Aorta (tissue), 5 donors: ENCODE measurements at regions not wholly inside any gene's neighbourhood (a gene's known extent, or its start where the extent isn't known, plus 50 kb on each side); places are given as distances from the start of the nearest gene placed in this dataset.

Source experiments
- ATAC-seq: fragments of 200-7000 bp; cut with Tn5 transposase; one replicate; pipeline ENCODE4 v1.9.1; 2022; ENCODE audit warnings: moderate library complexity; ENCODE audit not compliant: low FRiP score
- DNase-seq, 2 donors: peaks; one replicate each; pipeline ENCODE4 v3.0.0-alpha.2; 2020
- H3K27ac ChIP-seq, 2 donors: one replicate each; pipeline ENCODE4 v1.5.1; 2013; ENCODE audit warnings: low read length in 2 of 2, mild to moderate bottlenecking in 2 of 2, moderate library complexity in 2 of 2, control low read depth in 1 of 2, inconsistent platforms in 1 of 2, low read depth in 1 of 2
- H3K27me3 ChIP-seq, 2 donors: one replicate each; pipeline ENCODE4 v1.6.1; 2013; ENCODE audit warnings: control low read depth in 1 of 2, low read length in 1 of 2, mild to moderate bottlenecking in 1 of 2, moderate library complexity in 1 of 2; ENCODE audit not compliant: insufficient read depth in 2 of 2, control insufficient read depth in 1 of 2
- H3K36me3 ChIP-seq, 2 donors: one replicate each; pipeline ENCODE4 v1.6.1; 2013; ENCODE audit warnings: control low read depth in 1 of 2, low read length in 1 of 2, mild to moderate bottlenecking in 1 of 2; ENCODE audit not compliant: insufficient read depth in 2 of 2, control insufficient read depth in 1 of 2
- H3K4me1 ChIP-seq, 2 donors: one replicate each; pipeline ENCODE4 v1.6.1; 2013; ENCODE audit warnings: low read length in 2 of 2, control low read depth in 1 of 2, mild to moderate bottlenecking in 1 of 2, moderate library complexity in 1 of 2; ENCODE audit not compliant: insufficient read depth in 2 of 2, control insufficient read depth in 1 of 2
- H3K4me3 ChIP-seq, 2 donors: one replicate each; pipeline ENCODE4 v1.5.1; 2013; ENCODE audit warnings: low read length in 2 of 2, control low read depth in 1 of 2, mild to moderate bottlenecking in 1 of 2
- H3K9me3 ChIP-seq: one replicate; pipeline ENCODE4 v1.6.1; 2013; ENCODE audit warnings: mild to moderate bottlenecking, low read length; ENCODE audit not compliant: control insufficient read depth
- WGBS, 2 donors: extraction: QIAGEN DNeasy Blood & Tissue Kit; methylation state at CpG; one replicate each; pipeline ENCODE4 v1.1.7; 2013; 5-methylcytosine and 5-hydroxymethylcytosine counted together
- intact Hi-C, 2 donors: fragments of 100-400 bp; cut with DNase I; formaldehyde crosslinking; loops; one replicate each; pipeline versions ENCODE4 v1.14.2 to v1.15.0; 2022
- donor health status: healthy with polysubstance abuse.
- donor health status: Bipolar disorder and iron deficiency.
- donor health status: DM: no; HTN: no; CAD: no.
- donor health status: DM: no; HTN: no; CAD: no.
- donor health status: DM: yes; HTN: yes; CAD: no.

GRCh38 chr2:19146867-19147266 lies 211.6 kb downstream of the OSR1 start:
- 95 to 97% methylated on average over 1 of the region's 1 CpG for WGBS, 2 donors
- H3K9me3 ChIP-seq = peaks cover 1% of the 10 kb centered on the region
- H3K27me3 ChIP-seq = no peaks in the 10 kb centered on the region
- no peak overlapping the region for H3K27ac ChIP-seq
- H3K4me3 ChIP-seq = no peak overlapping the region
- ATAC-seq = no peak
- DNase-seq = no peak
- no peaks in the 10 kb centered on the region for H3K36me3 ChIP-seq
- no peaks in the 10 kb centered on the region for H3K4me1 ChIP-seq
- intact Hi-C loops = no loop called here

DNA sequence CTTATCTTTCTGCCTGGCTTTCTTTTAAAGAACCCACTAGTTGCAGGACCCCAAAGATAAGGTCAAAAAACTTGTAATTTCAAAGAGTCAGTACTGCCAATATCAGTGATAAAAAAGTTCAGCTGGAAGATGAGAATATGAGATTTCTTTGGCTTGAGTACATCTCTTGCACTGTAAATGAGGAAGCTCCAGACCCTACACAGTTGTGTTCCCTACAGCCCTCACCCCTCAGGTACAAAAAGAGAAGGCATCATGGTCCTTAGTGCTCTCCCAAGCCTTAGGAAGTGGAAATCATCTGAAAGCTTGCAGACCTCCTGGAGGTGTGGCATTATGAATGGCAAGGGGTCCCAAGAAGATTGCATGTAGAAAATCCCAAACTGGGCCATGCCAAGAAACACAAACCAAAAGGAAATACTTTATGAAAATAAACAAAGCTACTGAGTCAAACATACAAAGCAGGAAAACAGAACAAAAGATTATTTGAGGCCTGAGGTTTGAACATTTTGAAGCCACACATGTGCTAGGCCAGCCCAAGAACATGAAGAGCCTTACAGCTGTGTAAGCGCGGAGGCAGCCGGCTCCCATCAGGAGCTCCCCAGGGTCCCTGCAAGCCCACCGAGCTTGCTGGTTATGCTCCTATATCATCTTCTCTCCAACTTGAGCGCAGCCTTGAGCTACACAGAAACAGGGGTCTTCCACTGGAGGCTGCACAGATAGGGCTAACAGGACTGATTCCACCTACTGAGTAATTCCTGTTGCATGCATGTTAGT lies 217.0 kb downstream of the OSR1 start:
- intact Hi-C loops = no loop called here
- no peaks in the 10 kb centered on the region for H3K4me1 ChIP-seq

DNA sequence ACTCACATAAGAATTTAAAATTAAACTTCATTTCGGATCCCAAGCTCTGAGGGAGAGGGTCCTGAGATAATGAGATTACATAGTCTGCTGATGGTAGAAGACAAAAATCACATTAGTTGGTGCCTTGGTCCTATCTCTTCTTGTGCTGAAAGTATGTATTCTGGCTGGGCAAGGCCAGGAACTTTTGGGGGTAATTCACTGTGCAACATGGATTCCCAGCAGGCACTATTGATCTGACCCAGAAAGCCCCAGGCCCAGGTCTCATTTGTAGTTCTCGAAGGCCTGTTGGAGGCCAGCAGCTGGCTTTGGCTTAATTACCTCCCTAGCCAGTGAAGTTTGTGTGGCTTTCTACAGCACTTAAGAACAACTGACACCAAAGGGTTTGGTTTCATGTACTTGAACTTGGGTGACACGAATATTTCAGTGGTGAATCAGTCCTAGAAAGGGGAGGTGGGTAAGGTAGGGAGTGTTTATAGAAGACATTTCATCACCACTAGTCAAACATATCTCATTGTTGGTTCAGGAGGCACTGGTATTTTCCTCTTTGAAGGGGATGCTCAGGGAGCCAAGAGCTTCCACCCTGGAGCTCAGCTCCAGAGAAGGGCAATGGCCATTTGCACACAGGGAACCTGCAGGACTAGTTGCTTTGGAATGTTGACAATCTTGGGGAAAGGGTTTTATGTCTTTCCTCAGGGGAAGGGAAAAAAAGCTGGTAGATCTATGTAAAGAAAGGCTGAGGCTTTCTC lies 217.8 kb downstream of the OSR1 start:
- DNase-seq (no peak), ATAC-seq (no peak)
- 80 to 84% methylated on average over 3 of the region's 3 CpGs for WGBS, 2 donors
- H3K27ac ChIP-seq = no peak overlapping the region
- H3K4me1 ChIP-seq = no peaks in the 10 kb centered on the region
- intact Hi-C loops = no loop called here
- no peaks in the 10 kb centered on the region for H3K36me3 ChIP-seq
- no peaks in the 10 kb centered on the region for H3K9me3 ChIP-seq
- no peaks in the 10 kb centered on the region for H3K27me3 ChIP-seq
- H3K4me3 ChIP-seq = no peak overlapping the region

More for the DNA sequence above, 217.0 kb downstream of the OSR1 start:
- no peak overlapping the region for H3K27ac ChIP-seq
- ATAC-seq (no peak), DNase-seq (no peak)
- H3K9me3 ChIP-seq = no peaks in the 10 kb centered on the region
- no peaks in the 10 kb centered on the region for H3K36me3 ChIP-seq
- H3K4me3 ChIP-seq = no peak overlapping the region
- 74 to 94% methylated on average over 5 of the region's 5 CpGs for WGBS, 2 donors
- H3K27me3 ChIP-seq = no peaks in the 10 kb centered on the region

- ATAC-seq (no peak), DNase-seq (no peak)
- Histone ChIP-seq H3K27ac (no peak overlapping the region), H3K9me3 (no peaks in the 10 kb centered on the region), H3K27me3 (no peaks in the 10 kb centered on the region), H3K4me1 (no peaks in the 10 kb centered on the region), H3K4me3 (no peak overlapping the region), H3K36me3 (no peaks in the 10 kb centered on the region)
- WGBS, 2 donors = 93 to 97% methylated on average over 1 of the region's 1 CpG
- intact Hi-C loops = no loop called here
Observed at GRCh38 chr2:19139386-19139785, 219.0 kb downstream of the OSR1 start.

DNA sequence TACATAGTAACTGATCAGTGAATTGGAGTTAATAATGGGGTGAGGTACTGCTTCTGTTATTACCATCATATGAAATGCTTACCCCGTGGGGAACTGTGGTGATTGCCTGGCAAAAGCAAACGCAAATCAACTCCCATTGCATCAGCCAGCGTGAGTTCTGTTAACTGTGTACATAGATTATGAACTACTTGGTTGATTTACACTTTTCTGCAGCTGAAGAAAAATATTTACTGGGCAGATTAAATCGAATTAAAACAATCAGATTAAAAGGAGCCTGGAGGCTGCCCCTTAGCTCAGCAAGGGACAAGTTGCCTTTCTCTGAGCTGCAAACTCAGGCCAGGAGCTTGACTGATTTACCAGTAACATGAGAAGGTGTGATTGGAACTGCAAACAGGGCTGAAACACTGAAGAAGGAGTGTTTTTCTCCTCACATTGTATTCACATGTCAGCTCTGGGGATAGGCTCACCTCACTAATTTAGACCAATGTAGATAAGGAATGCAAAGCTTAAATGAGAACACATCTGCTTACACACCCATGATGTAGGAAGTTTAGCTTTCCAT lies 220.1 kb downstream of the OSR1 start:
- intact Hi-C loops = no loop called here
- ATAC-seq = no peak
- WGBS, 2 donors = 71 to 83% methylated on average over 4 of the region's 4 CpGs

GRCh38 chr2:19137433-19137832 lies 221.0 kb downstream of the OSR1 start:
- DNase-seq (no peak), ATAC-seq (no peak)
- no peaks in the 10 kb centered on the region for H3K36me3 ChIP-seq
- H3K27ac ChIP-seq = no peak overlapping the region
- intact Hi-C loops = no loop called here
- no peaks in the 10 kb centered on the region for H3K27me3 ChIP-seq
- no peaks in the 10 kb centered on the region for H3K9me3 ChIP-seq
- no peak overlapping the region for H3K4me3 ChIP-seq
- no peaks in the 10 kb centered on the region for H3K4me1 ChIP-seq

More for the DNA sequence above, 220.1 kb downstream of the OSR1 start:
- Histone ChIP-seq H3K27me3 (no peaks in the 10 kb centered on the region), H3K27ac (no peak overlapping the region), H3K4me3 (no peak overlapping the region), H3K4me1 (no peaks in the 10 kb centered on the region), H3K36me3 (no peaks in the 10 kb centered on the region), H3K9me3 (no peaks in the 10 kb centered on the region)
- no peak for DNase-seq

DNA sequence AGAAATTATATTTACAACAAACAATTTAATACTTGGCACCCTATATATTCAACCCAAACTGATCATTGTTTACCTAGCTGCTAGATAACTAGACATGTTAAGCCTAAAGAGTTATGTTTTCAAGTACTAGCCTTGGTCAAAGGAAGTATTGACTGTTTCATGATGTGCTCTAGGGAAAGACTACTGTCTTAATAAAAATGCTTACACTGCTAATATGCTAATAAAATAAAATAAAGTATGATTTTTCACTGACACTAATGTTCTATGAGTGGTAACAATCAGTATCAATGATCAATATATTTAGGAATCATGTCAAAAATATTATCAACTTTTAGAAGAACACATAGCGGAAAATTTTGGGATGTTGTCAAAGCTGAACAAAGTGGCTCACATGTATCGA lies 225.5 kb downstream of the OSR1 start:
- H3K4me3 ChIP-seq = no peak overlapping the region
- H3K4me1 ChIP-seq = peaks cover 0 to 5% of the 10 kb centered on the region in 2 donors
- ATAC-seq (no peak), DNase-seq (no peak)
- intact Hi-C loops = no loop called here
- no peaks in the 10 kb centered on the region for H3K27me3 ChIP-seq
- H3K27ac ChIP-seq = no peak overlapping the region
- 98 to 99% methylated on average over 2 of the region's 2 CpGs for WGBS, 2 donors
- no peaks in the 10 kb centered on the region for H3K9me3 ChIP-seq
- H3K36me3 ChIP-seq = no peaks in the 10 kb centered on the region

DNA sequence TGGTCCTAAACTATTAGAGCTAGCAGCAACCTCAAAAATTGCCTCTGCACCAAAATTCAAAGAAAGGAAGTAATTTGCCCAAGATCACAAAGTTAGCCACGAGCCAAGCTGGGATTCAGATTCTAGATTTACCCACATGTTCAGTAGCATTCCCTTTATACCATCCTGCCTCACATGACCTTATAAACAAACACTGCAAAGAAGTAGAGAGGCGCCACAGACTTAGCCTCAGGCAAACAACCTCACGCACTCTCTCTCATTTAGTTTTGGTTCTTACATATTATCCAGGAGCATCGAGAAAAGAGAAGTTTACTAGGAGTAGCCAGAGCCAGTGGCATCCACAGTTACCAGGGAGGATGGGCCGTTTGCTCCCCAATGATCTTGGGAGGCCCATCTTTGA lies 226.6 kb downstream of the OSR1 start:
- no peaks in the 10 kb centered on the region for H3K9me3 ChIP-seq
- no peak for DNase-seq
- 94 to 96% methylated on average over 5 of the region's 5 CpGs for WGBS, 2 donors
- ATAC-seq = no peak
- no peaks in the 10 kb centered on the region for H3K36me3 ChIP-seq
- H3K27ac ChIP-seq = no peak overlapping the region
- intact Hi-C loops = no loop called here
- peaks cover 0 to 5% of the 10 kb centered on the region in 2 donors for H3K4me1 ChIP-seq
- H3K4me3 ChIP-seq = no peak overlapping the region
- no peaks in the 10 kb centered on the region for H3K27me3 ChIP-seq

- no peak for ATAC-seq
- no peaks in the 10 kb centered on the region for H3K36me3 ChIP-seq
- DNase-seq = no peak
- H3K4me1 ChIP-seq = peaks cover 0 to 5% of the 10 kb centered on the region in 2 donors
- H3K9me3 ChIP-seq = no peaks in the 10 kb centered on the region
- H3K4me3 ChIP-seq = no peak overlapping the region
- no peaks in the 10 kb centered on the region for H3K27me3 ChIP-seq
- H3K27ac ChIP-seq = no peak overlapping the region
- intact Hi-C loops = no loop called here
- WGBS, 2 donors = 73 to 86% methylated on average over 4 of the region's 4 CpGs
Observed at GRCh38 chr2:19128148-19128547, 230.3 kb downstream of the OSR1 start.
